Upper lobe of left lung (tissue), 6 donors: ENCODE measurements at regions not wholly inside any gene's neighbourhood (a gene's known extent, or its start where the extent isn't known, plus 50 kb on each side); places are given as distances from the start of the nearest gene placed in this dataset.
A peak's percentile ranks its signal among the peaks of the same experiment; 100 is the strongest.

ENCODE experiments used
- ATAC-seq, 2 donors: fragments of 200-7000 bp; cut with Tn5 transposase; one replicate each; pipeline ENCODE4 v1.9.1; 2022; ENCODE audit warnings: mild to moderate bottlenecking in 2 of 2, moderate library complexity in 2 of 2; ENCODE audit not compliant: low FRiP score in 2 of 2
- DNase-seq, 2 donors: peaks; one replicate each; pipeline ENCODE4 v3.0.0-alpha.2; 2019 to 2020
- H3K27ac ChIP-seq, 4 donors: fragments of 200-600 bp; sonication (generic); one replicate each; pipeline ENCODE4 v1.5.1; 2016 to 2019
- H3K27me3 ChIP-seq, 4 donors: fragments of 200-600 bp; sonication (generic); one replicate each; pipeline ENCODE4 v1.5.1; 2017 to 2019
- H3K36me3 ChIP-seq, 4 donors: fragments of 200-600 bp; sonication (generic); one replicate each; pipeline ENCODE4 v1.5.1; 2016 to 2019
- H3K4me1 ChIP-seq, 4 donors: fragments of 200-600 bp; sonication (generic); one replicate each; pipeline ENCODE4 v1.5.1; 2018 to 2019
- H3K4me3 ChIP-seq, 4 donors: fragments of 200-600 bp; sonication (generic); one replicate each; pipeline ENCODE4 v1.5.1; 2017 to 2019; ENCODE audit warnings: mild to moderate bottlenecking in 2 of 4, moderate library complexity in 1 of 4
- H3K9me3 ChIP-seq, 4 donors: fragments of 200-600 bp; sonication (generic); one replicate each; pipeline ENCODE4 v1.5.1; 2018 to 2019
- EP300 ChIP-seq, 4 donors: sonication (generic); formaldehyde crosslinking; IDR thresholded peaks; one replicate each; pipeline ENCODE4 v1.5.1; 2017; ENCODE audit warnings: antibody characterized with exemption in 4 of 4, control low read depth in 2 of 4
- POLR2A ChIP-seq, 4 donors: fragments of 450-650 bp; IDR thresholded peaks; one replicate each; pipeline ENCODE4 v1.5.1; 2016 to 2017; ENCODE audit warnings: antibody characterized with exemption in 4 of 4, mild to moderate bottlenecking in 2 of 4
- POLR2AphosphoS5 ChIP-seq, 2 donors: sonication (generic); formaldehyde crosslinking; IDR thresholded peaks; one replicate each; pipeline ENCODE4 v1.5.1; 2017; ENCODE audit warnings: antibody characterized with exemption in 2 of 2
- WGBS, 2 donors: methylation state at CpG; one replicate each; pipeline ENCODE4 v1.1.5; 2017 to 2018; 5-methylcytosine and 5-hydroxymethylcytosine counted together
- TF ChIP-seq, protein P1 (sequence below), 6 experiments: fragments of 450-650 bp in 4 of 6; fragments of 200-600 bp in 2 of 6; sonication (generic) in 2 of 6; IDR thresholded peaks; one replicate each; pipeline ENCODE4 v1.5.1; 2016 to 2019; ENCODE audit warnings: antibody characterized with exemption in 6 of 6
- donor health status: DM: no; HTN: no; CAD: no; lungs with moderate emphysema.
- donor health status: DM: no; HTN: yes; CAD: no; lungs with severe emphysema.

- H3K4me1 ChIP-seq: no peaks in the 10 kb centered on the region
- H3K36me3 ChIP-seq: no peaks in the 10 kb centered on the region
- no peaks in the 10 kb centered on the region for H3K9me3 ChIP-seq
- DNase-seq (no peak), ATAC-seq (no peak)
- no peak overlapping the region for H3K27ac ChIP-seq
- H3K4me3 ChIP-seq: no peak overlapping the region
- no peaks in the 10 kb centered on the region for H3K27me3 ChIP-seq
- no peak for TF ChIP-seq POLR2AphosphoS5 (IDR thresholded peaks at IDR 0.05)
- TF ChIP-seq, protein P1, sequence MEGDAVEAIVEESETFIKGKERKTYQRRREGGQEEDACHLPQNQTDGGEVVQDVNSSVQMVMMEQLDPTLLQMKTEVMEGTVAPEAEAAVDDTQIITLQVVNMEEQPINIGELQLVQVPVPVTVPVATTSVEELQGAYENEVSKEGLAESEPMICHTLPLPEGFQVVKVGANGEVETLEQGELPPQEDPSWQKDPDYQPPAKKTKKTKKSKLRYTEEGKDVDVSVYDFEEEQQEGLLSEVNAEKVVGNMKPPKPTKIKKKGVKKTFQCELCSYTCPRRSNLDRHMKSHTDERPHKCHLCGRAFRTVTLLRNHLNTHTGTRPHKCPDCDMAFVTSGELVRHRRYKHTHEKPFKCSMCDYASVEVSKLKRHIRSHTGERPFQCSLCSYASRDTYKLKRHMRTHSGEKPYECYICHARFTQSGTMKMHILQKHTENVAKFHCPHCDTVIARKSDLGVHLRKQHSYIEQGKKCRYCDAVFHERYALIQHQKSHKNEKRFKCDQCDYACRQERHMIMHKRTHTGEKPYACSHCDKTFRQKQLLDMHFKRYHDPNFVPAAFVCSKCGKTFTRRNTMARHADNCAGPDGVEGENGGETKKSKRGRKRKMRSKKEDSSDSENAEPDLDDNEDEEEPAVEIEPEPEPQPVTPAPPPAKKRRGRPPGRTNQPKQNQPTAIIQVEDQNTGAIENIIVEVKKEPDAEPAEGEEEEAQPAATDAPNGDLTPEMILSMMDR (IDR thresholded peaks at IDR 0.05): no peak
- TF ChIP-seq EP300 (IDR thresholded peaks at IDR 0.05): no peak
- TF ChIP-seq POLR2A (IDR thresholded peaks at IDR 0.05): no peak
- WGBS, 2 donors: 55 to 63% methylated on average over 4 of the region's 4 CpGs
These were observed 681.8 kb downstream of the SEMA5A start for GRCh38 chr5:8864053-8864452.

GRCh38 chr5:8865266-8865665 lies 680.6 kb downstream of the SEMA5A start:
- WGBS, 2 donors: 38 to 58% methylated on average over 5 of the region's 5 CpGs
- Histone ChIP-seq H3K36me3 (no peaks in the 10 kb centered on the region), H3K27me3 (no peaks in the 10 kb centered on the region), H3K9me3 (no peaks in the 10 kb centered on the region), H3K4me3 (no peak overlapping the region), H3K4me1 (no peaks in the 10 kb centered on the region), H3K27ac (no peak overlapping the region)
- TF ChIP-seq, protein P1 (IDR thresholded peaks at IDR 0.05): no peak
- TF ChIP-seq POLR2AphosphoS5 (IDR thresholded peaks at IDR 0.05) (no peak), POLR2A (IDR thresholded peaks at IDR 0.05) (no peak), EP300 (IDR thresholded peaks at IDR 0.05) (no peak)
- ATAC-seq (no peak), DNase-seq (no peak)

- no peak for TF ChIP-seq POLR2AphosphoS5 (IDR thresholded peaks at IDR 0.05)
- no peak for TF ChIP-seq POLR2A (IDR thresholded peaks at IDR 0.05)
- no peak for TF ChIP-seq EP300 (IDR thresholded peaks at IDR 0.05)
- TF ChIP-seq, protein P1 (IDR thresholded peaks at IDR 0.05): no peak
- Histone ChIP-seq H3K27me3 (no peaks in the 10 kb centered on the region), H3K9me3 (no peaks in the 10 kb centered on the region), H3K4me1 (no peaks in the 10 kb centered on the region), H3K27ac (no peak overlapping the region), H3K4me3 (no peak overlapping the region), H3K36me3 (no peaks in the 10 kb centered on the region)
- ATAC-seq (no peak), DNase-seq (no peak)
- WGBS, 2 donors: 65 to 74% methylated on average over 7 of the region's 7 CpGs
These were observed 680.0 kb downstream of the SEMA5A start for GRCh38 chr5:8865686-8866374.

- Histone ChIP-seq H3K36me3 (no peaks in the 10 kb centered on the region), H3K4me3 (no peak overlapping the region), H3K9me3 (no peaks in the 10 kb centered on the region), H3K4me1 (no peaks in the 10 kb centered on the region), H3K27me3 (no peaks in the 10 kb centered on the region), H3K27ac (no peak overlapping the region)
- WGBS, 2 donors: 75 to 80% methylated on average over 1 of the region's 1 CpG
- DNase-seq (no peak), ATAC-seq (no peak)
- TF ChIP-seq POLR2AphosphoS5 (IDR thresholded peaks at IDR 0.05): no peak
These were observed 677.6 kb downstream of the SEMA5A start for GRCh38 chr5:8868283-8868682.

DNA sequence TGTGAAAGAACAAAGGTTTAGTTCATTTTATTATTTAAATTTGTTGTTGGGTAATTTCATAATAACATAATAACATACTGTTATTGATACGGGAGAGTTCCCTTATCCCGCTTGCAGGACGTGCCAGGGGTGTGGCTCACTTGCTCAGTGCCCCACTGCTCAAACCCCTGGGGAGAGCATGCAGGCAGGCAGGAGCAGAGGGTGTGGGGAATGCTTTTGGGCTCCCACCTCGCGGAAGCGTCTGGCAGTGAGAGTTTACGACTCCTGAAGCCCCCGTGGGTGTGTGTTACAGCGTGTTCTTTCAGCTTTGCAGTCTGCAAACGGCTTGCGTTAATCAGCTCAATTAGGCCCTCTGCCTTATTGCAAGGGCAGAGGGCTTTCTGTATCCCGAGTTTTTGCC lies 675.9 kb downstream of the SEMA5A start:
- 75 to 78% methylated on average over 12 of the region's 12 CpGs for WGBS, 2 donors
- ATAC-seq (no peak), DNase-seq (peak in 1 of 2 donors; percentile 6)
- no peak overlapping the region for H3K4me3 ChIP-seq
- no peaks in the 10 kb centered on the region for H3K36me3 ChIP-seq
- no peaks in the 10 kb centered on the region for H3K27me3 ChIP-seq
- no peaks in the 10 kb centered on the region for H3K4me1 ChIP-seq
- no peaks in the 10 kb centered on the region for H3K9me3 ChIP-seq
- H3K27ac ChIP-seq: no peak overlapping the region
- no peak for TF ChIP-seq EP300 (IDR thresholded peaks at IDR 0.05)
- TF ChIP-seq POLR2AphosphoS5 (IDR thresholded peaks at IDR 0.05): no peak
- TF ChIP-seq, protein P1 (IDR thresholded peaks at IDR 0.05): no peak
- TF ChIP-seq POLR2A (IDR thresholded peaks at IDR 0.05): no peak
